HG02678 (cell line): ENCODE measurements at regions not wholly inside any gene's neighbourhood (a gene's known extent, or its start where the extent isn't known, plus 50 kb on each side); places are given as distances from the start of the nearest gene placed in this dataset.
"Not testable (repeated sequence)": the region's sequence is repeated elsewhere in the genome, so short reads cannot be mapped to it uniquely, and the experiment has no call there.

Source experiments
- ATAC-seq: cut with Tn5 transposase; IDR thresholded peaks from one replicate; pipeline ENCODE4 v1.9.1; 2021; ENCODE audit warnings: mild to moderate bottlenecking, moderate library complexity; ENCODE audit not compliant: unreplicated experiment

- ATAC-seq: no peak
Observed at GRCh38 chr3:102269406-102269805, 165.4 kb upstream of the ZPLD1 start.

GRCh38 chr3:102290241-102290640 lies 144.6 kb upstream of the ZPLD1 start:
- ATAC-seq: no peak

DNA sequence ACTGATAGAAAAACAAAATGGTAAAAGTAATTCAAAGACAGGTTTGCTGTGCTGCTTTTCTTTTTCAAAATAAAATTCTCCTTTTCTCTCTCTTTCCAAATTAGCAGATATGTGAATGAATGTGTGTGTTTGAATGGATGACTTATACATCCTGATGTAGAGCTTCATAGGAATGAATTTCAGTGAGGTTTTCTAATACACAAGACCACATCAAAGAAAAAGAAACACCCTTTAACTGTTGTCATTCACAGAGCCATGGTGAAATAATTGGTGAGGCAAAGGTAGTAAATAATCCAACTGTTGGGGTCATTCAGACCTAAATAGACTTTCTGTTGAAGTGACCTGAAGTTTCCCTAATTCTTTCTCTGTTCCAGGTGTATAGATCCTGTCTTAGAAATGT lies 139.1 kb upstream of the ZPLD1 start:
- ATAC-seq: no peak

DNA sequence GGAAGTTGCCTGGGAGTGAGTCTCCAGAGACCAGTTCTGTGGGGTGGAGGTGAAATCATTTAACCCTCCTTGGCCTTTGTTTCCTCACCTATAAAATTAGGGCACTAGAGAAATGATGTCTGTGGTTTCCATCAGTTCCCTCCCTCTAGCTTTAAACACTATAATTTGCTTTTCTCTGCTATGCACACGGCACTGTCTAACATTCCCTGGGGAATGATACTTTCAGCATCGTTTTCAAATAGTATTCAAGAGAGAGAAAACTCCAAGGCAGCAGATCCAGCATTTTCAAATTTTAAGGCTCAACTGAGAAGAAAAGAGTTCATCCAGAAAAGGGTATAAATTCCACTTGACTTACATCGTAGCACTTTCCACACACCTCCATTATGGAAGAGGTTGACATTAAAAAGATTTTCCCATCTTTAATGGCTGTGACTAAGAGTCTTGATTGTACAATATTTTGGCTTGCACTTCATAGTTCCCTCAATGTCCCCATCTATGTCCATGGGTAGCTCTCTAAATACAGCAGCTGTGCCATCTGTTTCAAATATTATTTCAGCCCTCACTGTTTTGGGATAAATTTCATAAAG lies 137.7 kb upstream of the ZPLD1 start:
- ATAC-seq: no peak

DNA sequence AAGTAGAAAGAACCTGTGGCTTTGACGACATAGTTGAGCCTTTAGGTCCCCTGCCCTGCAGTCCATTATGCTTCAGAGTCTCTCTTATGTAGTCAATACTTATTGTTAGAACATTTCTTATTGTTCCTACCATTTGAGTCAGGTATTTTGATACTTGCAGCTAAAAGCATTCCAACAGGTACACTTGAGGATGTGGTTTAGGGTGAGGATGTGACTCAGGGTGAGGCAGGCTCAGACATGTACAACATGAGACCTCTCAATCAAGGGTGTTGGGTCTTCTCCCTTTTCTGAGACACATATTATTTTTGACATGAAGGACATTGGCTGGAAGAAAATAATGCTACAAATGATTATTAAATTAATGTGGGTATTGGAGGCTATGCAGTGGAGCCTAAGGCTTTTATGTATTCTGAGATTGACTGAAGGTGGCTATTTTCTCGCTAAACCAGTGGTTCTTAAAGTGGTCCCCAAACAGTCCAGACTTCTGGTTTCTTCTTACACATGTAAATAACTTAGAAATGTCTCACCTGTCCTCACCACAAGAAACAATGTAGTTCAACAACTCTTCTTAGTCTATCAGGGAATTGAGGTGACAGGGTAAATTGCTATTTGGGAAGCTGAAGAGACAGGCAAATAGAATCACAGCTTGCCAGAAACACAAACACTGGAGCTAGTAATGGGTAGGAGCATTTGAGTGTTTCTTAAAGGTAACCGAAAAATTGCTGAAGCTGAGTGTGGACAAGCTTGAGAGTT lies 135.5 kb upstream of the ZPLD1 start:
- ATAC-seq: no peak

GRCh38 chr3:102301155-102301880 lies 133.5 kb upstream of the ZPLD1 start:
- no peak for ATAC-seq

GRCh38 chr3:102302020-102302419 lies 132.8 kb upstream of the ZPLD1 start:
- no peak for ATAC-seq

GRCh38 chr3:102304550-102304949 lies 130.3 kb upstream of the ZPLD1 start:
- no peak for ATAC-seq

DNA sequence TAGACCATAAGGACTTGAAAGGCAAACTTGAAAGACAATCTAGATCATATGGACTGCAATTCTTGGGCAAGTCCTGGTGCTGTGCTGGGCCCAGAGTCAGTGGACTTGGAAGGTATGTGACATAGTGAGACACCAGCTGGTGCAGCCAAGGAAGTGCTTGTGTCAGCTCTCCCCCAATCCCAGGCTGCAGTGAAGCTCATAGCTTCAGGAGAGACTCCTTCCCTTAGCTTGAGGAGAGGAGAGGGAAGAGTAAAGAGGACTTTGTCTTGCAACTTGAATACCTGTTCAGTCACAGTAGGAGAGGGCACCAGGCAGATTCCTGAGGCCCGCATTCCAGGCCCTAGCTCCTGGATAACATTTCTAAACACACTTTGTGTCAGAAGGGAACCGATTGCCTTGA lies 127.4 kb upstream of the ZPLD1 start:
- ATAC-seq: no peak

DNA sequence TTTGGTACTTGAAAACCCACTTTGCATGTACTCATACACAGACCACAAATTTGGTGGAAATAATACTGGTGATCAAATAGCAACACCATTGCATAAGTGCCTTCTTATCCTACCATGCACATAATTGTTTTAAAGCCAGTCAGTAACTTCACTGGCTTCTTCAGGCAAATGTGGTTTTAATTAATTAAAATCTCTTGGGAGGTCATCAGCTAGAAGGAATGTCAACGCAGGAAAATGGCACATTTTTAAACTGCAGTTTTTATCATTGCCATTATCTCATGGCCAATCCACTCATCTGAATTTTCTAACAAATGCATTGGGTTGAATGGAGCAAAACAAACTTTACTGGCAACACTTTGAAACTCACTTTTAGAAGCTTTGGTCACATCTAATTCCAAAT lies 105.7 kb upstream of the ZPLD1 start:
- no peak for ATAC-seq

GRCh38 chr3:102329561-102329960 lies 105.3 kb upstream of the ZPLD1 start:
- no peak for ATAC-seq

DNA sequence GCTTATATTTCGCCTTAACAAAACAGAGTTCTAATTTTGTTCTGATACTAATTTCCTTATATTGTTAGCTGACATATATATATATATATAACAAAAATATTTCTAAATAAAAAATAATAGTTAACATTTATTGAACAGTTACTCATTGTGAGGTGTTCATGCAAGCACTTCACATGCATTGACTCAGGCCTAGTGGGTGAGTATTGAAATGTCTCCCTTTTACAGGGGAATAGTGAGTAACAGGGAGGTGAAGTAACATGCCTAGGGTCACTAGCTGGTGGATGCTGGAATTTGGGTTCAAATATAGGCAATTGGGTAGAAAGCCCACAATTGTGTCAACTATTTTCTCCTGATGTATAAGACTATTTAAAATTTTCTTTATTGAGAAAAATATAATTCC lies 102.6 kb upstream of the ZPLD1 start:
- ATAC-seq: no peak

DNA sequence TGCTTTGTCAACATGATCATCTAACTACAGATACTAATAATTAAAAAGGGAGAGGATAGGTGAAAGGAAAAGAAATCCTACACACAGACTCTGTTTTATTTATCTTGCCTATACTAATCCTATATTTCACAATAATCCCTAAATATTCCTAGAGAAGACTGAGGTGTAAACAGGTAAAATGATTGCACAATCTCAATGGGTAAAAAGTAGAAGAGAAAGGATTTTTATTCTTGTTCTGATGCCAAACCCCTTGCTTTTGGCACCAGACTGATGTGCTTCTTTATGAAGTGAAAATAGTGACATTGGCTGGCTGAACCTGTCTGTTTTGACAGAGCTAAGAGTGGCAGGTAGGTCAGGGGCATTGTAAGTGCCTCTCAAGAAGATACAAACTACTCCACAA lies 101.9 kb upstream of the ZPLD1 start:
- no peak for ATAC-seq

DNA sequence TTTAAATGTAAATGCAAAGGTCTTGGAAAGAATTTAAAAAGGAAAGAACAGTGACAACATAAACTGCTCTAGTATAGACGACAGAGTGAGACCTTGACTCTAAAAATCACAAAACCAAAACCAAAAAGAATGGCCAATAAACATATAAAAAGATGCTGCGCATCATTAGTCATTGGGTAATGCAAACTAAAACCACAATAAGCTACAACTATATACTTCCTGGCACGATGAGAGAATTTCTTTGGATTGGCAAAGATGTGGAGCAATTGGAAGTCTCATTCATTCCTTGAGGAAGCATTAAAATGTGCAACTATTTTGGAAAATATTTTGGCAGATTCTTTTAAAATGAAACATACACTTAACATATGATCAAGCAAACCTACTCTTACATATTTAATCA lies 98.7 kb upstream of the ZPLD1 start:
- ATAC-seq: no peak

DNA sequence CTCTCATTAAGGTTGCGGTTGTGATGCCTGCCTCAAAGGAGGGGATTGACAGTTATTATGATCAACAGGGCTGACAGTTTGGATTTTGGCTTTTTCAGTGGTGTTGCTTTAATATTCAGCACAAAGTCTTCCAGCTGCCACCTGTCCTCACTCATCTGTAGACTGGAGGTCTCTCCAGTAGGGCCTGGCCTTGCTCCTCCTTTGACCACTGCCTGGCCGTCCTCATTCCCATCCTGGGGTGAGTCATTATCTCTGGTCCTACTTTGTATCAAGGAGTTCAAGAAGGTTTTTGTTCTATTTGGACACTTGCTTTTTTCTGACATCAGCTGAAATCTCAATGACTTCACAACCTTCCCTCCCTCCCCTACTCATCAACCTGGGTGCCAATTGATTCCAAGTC lies 95.1 kb upstream of the ZPLD1 start:
- ATAC-seq: no peak

DNA sequence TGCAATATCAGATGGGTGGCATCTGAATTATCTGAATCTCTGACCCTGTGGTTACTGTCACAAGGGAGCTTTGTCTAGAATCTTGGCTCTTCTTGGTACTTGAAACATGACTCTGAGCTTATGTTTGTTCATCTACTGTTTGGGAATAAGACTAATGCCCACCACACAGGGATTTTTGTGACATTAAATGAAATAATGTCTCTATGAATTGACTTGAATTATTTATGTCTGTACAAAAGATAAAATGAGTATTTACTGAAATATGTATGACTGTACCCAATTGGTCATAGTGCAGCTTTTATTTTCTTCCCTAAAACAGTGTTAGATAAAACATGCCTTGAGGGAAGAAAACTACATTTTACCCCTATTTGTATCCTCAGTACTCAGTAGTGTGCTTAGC lies 87.9 kb upstream of the ZPLD1 start:
- no peak for ATAC-seq

- ATAC-seq: no peak
Observed at GRCh38 chr3:102348904-102349303, 85.9 kb upstream of the ZPLD1 start.

DNA sequence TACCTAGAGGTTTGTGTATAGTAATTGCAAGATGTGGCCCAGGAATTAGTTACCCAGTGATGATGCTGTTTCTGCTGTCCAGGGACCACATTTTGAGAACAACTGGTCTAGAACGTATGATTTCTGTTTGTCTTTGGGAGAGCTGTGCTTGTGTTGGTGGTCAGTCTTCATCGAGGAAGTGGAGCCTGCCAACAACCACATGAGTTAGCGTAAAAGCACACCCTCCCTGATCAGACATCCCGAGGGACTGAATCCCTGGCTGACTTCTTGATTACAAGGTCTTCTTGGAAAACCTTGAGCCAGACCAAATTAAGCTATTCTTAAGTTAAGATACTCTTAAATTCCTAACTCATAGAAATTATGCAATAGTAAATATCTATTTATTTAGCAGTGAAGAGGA lies 81.7 kb upstream of the ZPLD1 start:
- ATAC-seq: no peak

DNA sequence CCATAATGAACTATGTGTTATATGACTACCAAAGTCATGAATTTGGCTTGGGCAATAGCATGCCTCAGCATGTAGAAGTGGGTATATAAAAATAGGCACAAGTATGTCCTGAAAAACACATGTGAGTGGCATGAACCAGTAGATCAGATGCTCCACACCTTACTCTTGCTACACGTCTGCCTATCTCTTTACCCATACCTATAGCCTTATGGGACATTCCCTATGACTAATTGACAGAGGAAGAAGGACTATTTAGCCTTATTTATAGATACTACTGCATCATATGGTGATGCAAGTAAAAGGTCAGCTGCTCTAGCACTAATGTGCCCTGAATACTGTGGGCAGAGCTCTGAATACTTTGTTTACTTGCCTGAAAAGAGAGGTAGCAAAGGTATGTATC lies 81.0 kb upstream of the ZPLD1 start:
- no peak for ATAC-seq

- ATAC-seq: no peak
Observed at GRCh38 chr3:102354818-102355515, 79.8 kb upstream of the ZPLD1 start.

- no peak for ATAC-seq
Observed at GRCh38 chr3:102356506-102356905, 78.3 kb upstream of the ZPLD1 start.

DNA sequence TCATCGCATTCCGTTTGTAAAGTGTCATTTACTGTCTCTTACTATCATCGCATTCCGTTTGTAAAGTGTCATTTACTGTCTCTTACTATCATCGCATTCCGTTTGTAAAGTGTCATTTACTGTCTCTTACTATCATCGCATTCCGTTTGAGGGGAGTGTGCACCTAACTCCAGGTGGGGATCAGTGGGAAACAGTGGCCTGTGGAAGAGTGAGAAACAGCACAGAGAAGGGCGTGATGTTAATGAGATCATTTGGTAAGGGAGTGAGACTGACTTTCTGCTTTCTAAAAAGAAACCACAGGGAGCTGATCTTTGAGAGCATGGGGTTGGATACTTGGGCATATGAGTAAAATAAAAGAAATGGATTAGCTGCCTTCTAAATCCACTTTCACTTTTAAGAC lies 77.5 kb upstream of the ZPLD1 start:
- not testable (repeated sequence) for ATAC-seq
